IMR-90 (cell line): ENCODE measurements at regions not wholly inside any gene's neighbourhood (a gene's known extent, or its start where the extent isn't known, plus 50 kb on each side); places are given as distances from the start of the nearest gene placed in this dataset.

Experiments used
- BHLHE40 ChIP-seq: fragments of 150-350 bp; IDR thresholded peaks from 2 replicates; pipeline ENCODE4 v1.6.1; 2016; ENCODE audit warnings: mild to moderate bottlenecking, low read depth, low read length
- CEBPB ChIP-seq: IDR thresholded peaks from 2 replicates; pipeline ENCODE4 v1.6.1; 2012; ENCODE audit warnings: low read depth, low read length, improper control_type of control experiment
- CHD1 ChIP-seq: IDR thresholded peaks from 2 replicates; pipeline ENCODE4 v1.6.1; 2012; ENCODE audit warnings: low read depth, low read length, improper control_type of control experiment
- CTCF ChIP-seq: conservative IDR thresholded peaks from 2 replicates; pipeline ENCODE4 v1.5.1; 2012; ENCODE audit warnings: mild to moderate bottlenecking, low read depth, low read length, improper control_type of control experiment
- FOS ChIP-seq: fragments of 150-350 bp; IDR thresholded peaks from 2 replicates; pipeline ENCODE4 v1.6.1; 2016; ENCODE audit warnings: low read depth, low read length
- MXI1 ChIP-seq: IDR thresholded peaks from 2 replicates; pipeline ENCODE4 v1.6.1; 2012; ENCODE audit warnings: low read depth, mild to moderate bottlenecking, low read length, moderate library complexity, borderline replicate concordance
- NFE2L2 ChIP-seq: fragments of 150-350 bp; IDR thresholded peaks from 2 replicates; pipeline ENCODE4 v1.6.1; 2016; ENCODE audit warnings: low read depth, mild to moderate bottlenecking, low read length
- POLR2A ChIP-seq: IDR thresholded peaks from 2 replicates; pipeline ENCODE4 v1.6.1; 2012; ENCODE audit warnings: mild to moderate bottlenecking, low read depth, low read length
- RAD21 ChIP-seq: IDR thresholded peaks from 2 replicates; pipeline ENCODE4 v1.6.1; 2012; ENCODE audit warnings: low read length, improper control_type of control experiment
- RCOR1 ChIP-seq: IDR thresholded peaks from 2 replicates; pipeline ENCODE4 v1.6.1; 2012; ENCODE audit warnings: mild to moderate bottlenecking, low read length, improper control_type of control experiment; ENCODE audit not compliant: insufficient replicate concordance
- RFX5 ChIP-seq: IDR thresholded peaks from 2 replicates; pipeline ENCODE4 v1.8.0; 2012; ENCODE audit warnings: low read depth, mild to moderate bottlenecking, low read length, moderate library complexity
- SMC3 ChIP-seq: fragments of 150-350 bp; IDR thresholded peaks from 2 replicates; pipeline ENCODE4 v1.6.1; 2016; ENCODE audit warnings: low read depth, mild to moderate bottlenecking, antibody characterized with exemption, low read length, moderate library complexity
- USF2 ChIP-seq: fragments of 150-350 bp; IDR thresholded peaks from 2 replicates; pipeline ENCODE4 v1.6.1; 2017; ENCODE audit warnings: mild to moderate bottlenecking, antibody characterized with exemption, low read length, low read depth

DNA sequence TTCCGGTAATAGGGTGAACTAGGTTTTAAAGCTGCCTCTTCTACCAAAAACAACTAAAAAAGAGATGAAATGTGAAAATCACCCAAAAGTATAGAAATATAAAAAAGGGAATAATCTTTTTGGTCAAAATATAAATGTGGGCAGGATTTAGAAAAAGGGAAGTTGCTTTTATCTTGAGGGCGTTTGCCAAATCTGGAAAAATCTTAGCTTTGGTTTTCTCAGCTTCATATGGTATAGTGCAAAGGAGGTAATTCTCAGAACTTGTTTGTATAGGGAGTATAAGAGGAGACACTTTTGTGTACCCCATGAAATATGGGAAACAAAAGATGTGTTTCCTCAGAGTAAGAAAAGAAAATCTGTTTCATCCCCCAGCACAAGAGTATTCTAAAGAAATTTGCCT lies 54.2 kb upstream of the TRIM26 start:
- TF ChIP-seq CTCF (no peak), CEBPB (no peak), SMC3 (no peak), RAD21 (no peak), RFX5 (no peak), POLR2A (no peak), BHLHE40 (no peak), RCOR1 (no peak), CHD1 (no peak), FOS (no peak), USF2 (no peak), MXI1 (no peak), NFE2L2 (no peak)
